GM12878 (cell line): ENCODE measurements at regions not wholly inside any gene's neighbourhood (a gene's known extent, or its start where the extent isn't known, plus 50 kb on each side); places are given as distances from the start of the nearest gene placed in this dataset.

ENCODE experiments used
- ATAC-seq: fragments of 200-7000 bp; cut with Tn5 transposase; 3 replicates; pipeline ENCODE4 v1.9.1; 2020; ENCODE audit warnings: mild to moderate bottlenecking, moderate library complexity
- BruUV-seq: library from RNA; stranded (reverse); fragments of 400-500 nt; replicated peaks from 2 replicates; lab custom pipeline; 2021; lab: Mats Ljungman, UMichigan
- CTCF ChIA-PET: fragments of 300-600 bp; sonication (Branson Sonifier 250); formaldehyde crosslinking; extraction: SDS; loops from one replicate; lab custom pipeline; 2021; ENCODE audit warnings: inconsistent platforms; lab: Yijun Ruan, JAX
- POLR2A ChIA-PET: fragments of 350-600 bp; formaldehyde crosslinking; extraction: SDS; loops from one replicate; lab custom pipeline; 2021; ENCODE audit warnings: inconsistent platforms; lab: Charles Lee
- RAD21 ChIA-PET: fragments of 300-600 bp; sonication (Branson Sonifier 250); formaldehyde crosslinking; loops from one replicate; lab custom pipeline; 2023; ENCODE audit warnings: antibody characterized with exemption; ENCODE audit not compliant: unreplicated experiment; lab: Charles Lee
- SMC1A ChIA-PET: fragments of 300-600 bp; sonication (Branson Sonifier 250); formaldehyde crosslinking; loops from one replicate; lab custom pipeline; 2023; ENCODE audit not compliant: unreplicated experiment, uncharacterized antibody; lab: Charles Lee
- DNase-seq: peaks from one replicate; pipeline ENCODE4 v3.0.0-alpha.2; 2011; ENCODE audit warnings: low read depth, low spot score
- FAIRE-seq: peaks from 3 replicates; lab custom pipeline; 2011; peaks lifted over from hg19 to GRCh38; lab: Jason Lieb, UNC
- H2AFZ ChIP-seq: 2 replicates; pipeline ENCODE4 v1.6.0; 2011; ENCODE audit warnings: low read depth, low read length, control low read depth; ENCODE audit not compliant: control insufficient read depth
- H3K27ac ChIP-seq: 2 replicates; pipeline ENCODE4 v1.5.1; 2011; ENCODE audit warnings: control low read depth; ENCODE audit not compliant: control insufficient read depth, insufficient read depth
- H3K27me3 ChIP-seq, 2 experiments: replicated peaks in 1 of 2; 2 replicates each; pipeline versions ENCODE4 v1.6.0 to v1.6.1; 2011; ENCODE audit warnings: low read length in 1 of 2; ENCODE audit not compliant: control insufficient read depth in 2 of 2, insufficient read depth in 2 of 2
- H3K36me3 ChIP-seq, 2 experiments: 2 replicates each; pipeline ENCODE4 v1.5.1; 2011; ENCODE audit warnings: low read length in 1 of 2; ENCODE audit not compliant: control insufficient read depth in 2 of 2, insufficient read depth in 2 of 2
- H3K4me1 ChIP-seq: 2 replicates; pipeline ENCODE4 v1.6.1; 2011; ENCODE audit warnings: mild to moderate bottlenecking, low read length, moderate library complexity, mixed read lengths; ENCODE audit not compliant: control insufficient read depth, insufficient read depth
- H3K4me2 ChIP-seq: 2 replicates; pipeline ENCODE4 v1.6.0; 2011; ENCODE audit warnings: control low read depth; ENCODE audit not compliant: control insufficient read depth, insufficient read depth
- H3K4me3 ChIP-seq: fragments of 200-600 bp; sonication (generic); 2 replicates; pipeline ENCODE4 v1.5.1; 2016
- H3K79me2 ChIP-seq: 2 replicates; pipeline ENCODE4 v1.6.0; 2011; ENCODE audit warnings: low read length; ENCODE audit not compliant: control insufficient read depth, insufficient read depth
- H3K9ac ChIP-seq: 2 replicates; pipeline ENCODE4 v1.8.0; 2011; ENCODE audit warnings: low read length, control low read depth, mixed read lengths; ENCODE audit not compliant: control insufficient read depth, insufficient read depth
- H3K9me3 ChIP-seq: replicated peaks from 3 replicates; pipeline ENCODE4 v1.5.1; 2011; ENCODE audit warnings: mild to moderate bottlenecking, low read length; ENCODE audit not compliant: control insufficient read depth, insufficient read depth
- H4K20me1 ChIP-seq: 2 replicates; pipeline ENCODE4 v1.6.0; 2011; ENCODE audit not compliant: control insufficient read depth, insufficient read depth
- ATF7 ChIP-seq: fragments of 450-650 bp; IDR thresholded peaks from 2 replicates; pipeline ENCODE4 v1.6.1; 2016; ENCODE audit warnings: low read depth, mild to moderate bottlenecking
- E2F8 ChIP-seq: fragments of 450-650 bp; IDR thresholded peaks from 2 replicates; pipeline ENCODE4 v1.6.1; 2018; ENCODE audit warnings: mild to moderate bottlenecking, low read depth, moderate library complexity; ENCODE audit not compliant: partially characterized antibody
- FOS ChIP-seq: IDR thresholded peaks from 3 replicates; pipeline ENCODE4 v1.6.1; 2011; ENCODE audit warnings: borderline replicate concordance; ENCODE audit not compliant: insufficient read length; ENCODE audit errors: extremely low read depth
- FOXK2 ChIP-seq: fragments of 450-650 bp; IDR thresholded peaks from 2 replicates; pipeline ENCODE4 v1.6.1; 2017; ENCODE audit warnings: mild to moderate bottlenecking, moderate library complexity
- JUND ChIP-seq: IDR thresholded peaks from 2 replicates; pipeline ENCODE4 v1.6.1; 2012; ENCODE audit warnings: low read depth, mild to moderate bottlenecking, low read length, improper control_type of control experiment, moderate library complexity
- MEF2A ChIP-seq: IDR thresholded peaks from 2 replicates; pipeline ENCODE4 v1.6.1; 2011; ENCODE audit warnings: low read depth, mild to moderate bottlenecking, low read length, moderate library complexity; ENCODE audit not compliant: insufficient read depth
- MEF2B ChIP-seq: fragments of 450-650 bp; IDR thresholded peaks from 2 replicates; pipeline ENCODE4 v1.6.1; 2018; ENCODE audit warnings: mild to moderate bottlenecking, moderate library complexity; ENCODE audit not compliant: partially characterized antibody, poor library complexity, severe bottlenecking
- MXI1 ChIP-seq: fragments of 150-350 bp; IDR thresholded peaks from 2 replicates; pipeline ENCODE4 v1.6.1; 2011; ENCODE audit warnings: low read depth, mild to moderate bottlenecking, inconsistent platforms, low read length, improper control_type of control experiment
- PAX5 ChIP-seq: IDR thresholded peaks from 2 replicates; pipeline ENCODE4 v1.6.1; 2011; ENCODE audit warnings: low read depth, low read length, borderline replicate concordance
- PML ChIP-seq: IDR thresholded peaks from 2 replicates; pipeline ENCODE4 v1.6.1; 2012; ENCODE audit warnings: low read length, inconsistent platforms
- POLR2A ChIP-seq: IDR thresholded peaks from 2 replicates; pipeline ENCODE4 v1.6.1; 2011; ENCODE audit warnings: low read depth, mild to moderate bottlenecking, low read length
- SPI1 ChIP-seq: IDR thresholded peaks from 2 replicates; pipeline ENCODE4 v1.6.1; 2011; ENCODE audit warnings: low read depth, mild to moderate bottlenecking, low read length, moderate library complexity, borderline replicate concordance; ENCODE audit not compliant: insufficient read depth
- SUPT20H ChIP-seq: IDR thresholded peaks from 2 replicates; pipeline ENCODE4 v1.6.1; 2011; ENCODE audit warnings: low read depth, mild to moderate bottlenecking, low read length, moderate library complexity, borderline replicate concordance; ENCODE audit not compliant: control insufficient read depth
- ZBED1 ChIP-seq: IDR thresholded peaks from 2 replicates; pipeline ENCODE4 v1.6.1; 2016; ENCODE audit warnings: borderline replicate concordance
- ZZZ3 ChIP-seq: IDR thresholded peaks from 2 replicates; pipeline ENCODE4 v1.6.1; 2011; ENCODE audit warnings: low read depth; ENCODE audit not compliant: control insufficient read depth, insufficient read length
- WGBS: methylation state at CpG from one replicate; pipeline ENCODE4 v1.1.6; 2016; ENCODE audit warnings: low lambda C conversion rate; ENCODE audit not compliant: insufficient replicate concordance, insufficient coverage; ENCODE audit errors: missing lambda C conversion rate; 5-methylcytosine and 5-hydroxymethylcytosine counted together
- in situ Hi-C: fragments of 300-500 bp; cut with MboI; formaldehyde crosslinking; loops from 9 replicates; pipeline ENCODE4 v1.14.3; 2018; ENCODE audit warnings: mixed read lengths
- intact Hi-C: fragments of 100-400 bp; cut with micrococcal nuclease; formaldehyde crosslinking; loops from one replicate; pipeline ENCODE4 v1.14.2; 2022; ENCODE audit not compliant: unreplicated experiment
- TF ChIP-seq, protein P1 (sequence below): fragments of 450-650 bp; IDR thresholded peaks from 2 replicates; pipeline ENCODE4 v1.6.1; 2016; ENCODE audit warnings: mild to moderate bottlenecking

- POLR2A ChIA-PET, result no interaction called here
Measured at GRCh38 chr4:14087459-14087858, 459.9 kb upstream of the BOD1L1 start.

More at GRCh38 chr4:14087459-14087858, 459.9 kb upstream of the BOD1L1 start:
- Histone ChIP-seq H4K20me1 (no peaks in the 10 kb centered on the region), H3K4me1 (no peaks in the 10 kb centered on the region), H3K4me3 (no peak overlapping the region), H3K9me3 (no peaks in the 10 kb centered on the region), H3K79me2 (no peaks in the 10 kb centered on the region), H3K9ac (no peak overlapping the region), H3K27ac (no peak overlapping the region), H3K4me2 (no peak overlapping the region), H3K36me3 (no peaks in the 10 kb centered on the region), H2AFZ (no peak overlapping the region), H3K27me3 (no peaks in the 10 kb centered on the region)
- WGBS, result 42% methylated on average over 2 of the region's 2 CpGs
- CTCF ChIA-PET, result no interaction called here
- FAIRE-seq (no peak), DNase-seq (peak; percentile 16), ATAC-seq (peak; percentile 77)
- in situ Hi-C loops (no loop called here), intact Hi-C loops (no loop called here)
- SMC1A ChIA-PET, result no interaction called here
- RAD21 ChIA-PET, result no interaction called here
- TF ChIP-seq ATF7 (peak; percentile 34; the same call in 1 of the 2 replicates), MEF2B (peak; percentile 54), FOXK2 (no peak), SUPT20H (no peak), JUND (no peak), ZBED1 (no peak), ZZZ3 (no peak), MEF2A (0 out of 2 replicates have a peak, but pooled peaks have one; percentile 26), E2F8 (no peak), POLR2A (no peak), FOS (no peak), PML (no peak), SPI1 (no peak), MXI1 (no peak), PAX5 (no peak)
- TF ChIP-seq, protein P1, sequence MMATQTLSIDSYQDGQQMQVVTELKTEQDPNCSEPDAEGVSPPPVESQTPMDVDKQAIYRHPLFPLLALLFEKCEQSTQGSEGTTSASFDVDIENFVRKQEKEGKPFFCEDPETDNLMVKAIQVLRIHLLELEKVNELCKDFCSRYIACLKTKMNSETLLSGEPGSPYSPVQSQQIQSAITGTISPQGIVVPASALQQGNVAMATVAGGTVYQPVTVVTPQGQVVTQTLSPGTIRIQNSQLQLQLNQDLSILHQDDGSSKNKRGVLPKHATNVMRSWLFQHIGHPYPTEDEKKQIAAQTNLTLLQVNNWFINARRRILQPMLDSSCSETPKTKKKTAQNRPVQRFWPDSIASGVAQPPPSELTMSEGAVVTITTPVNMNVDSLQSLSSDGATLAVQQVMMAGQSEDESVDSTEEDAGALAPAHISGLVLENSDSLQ, result peak; percentile 82
- BruUV-seq, result no TSS peak
